Calu3 (cell line): ENCODE measurements at regions not wholly inside any gene's neighbourhood (a gene's known extent, or its start where the extent isn't known, plus 50 kb on each side); places are given as distances from the start of the nearest gene placed in this dataset.

Experiments used
- BruUV-seq: library from RNA; stranded (reverse); fragments of 400-500 nt; replicated peaks from 2 replicates; lab custom pipeline; 2021; lab: Mats Ljungman, UMichigan
- CTCF ChIA-PET: fragments of 300-600 bp; sonication (Branson Sonifier 250); formaldehyde crosslinking; loops from one replicate; lab custom pipeline; 2022; ENCODE audit warnings: antibody characterized with exemption; lab: Charles Lee
- DNase-seq: peaks from one replicate; pipeline ENCODE4 v3.0.0; 2022
- H3K27ac Mint-ChIP-seq: one replicate; pipeline ENCODE4 v1.8.0; 2022; ENCODE audit warnings: mixed read lengths; ENCODE audit not compliant: unreplicated experiment
- H3K27me3 Mint-ChIP-seq: one replicate; pipeline ENCODE4 v1.8.0; 2022; ENCODE audit warnings: mixed read lengths; ENCODE audit not compliant: unreplicated experiment
- H3K36me3 Mint-ChIP-seq: one replicate; pipeline ENCODE4 v1.8.0; 2022; ENCODE audit warnings: mild to moderate bottlenecking, moderate library complexity, mixed read lengths; ENCODE audit not compliant: insufficient read depth, unreplicated experiment
- H3K4me1 Mint-ChIP-seq: one replicate; pipeline ENCODE4 v1.8.0; 2022; ENCODE audit warnings: mild to moderate bottlenecking, low read depth, mixed read lengths; ENCODE audit not compliant: unreplicated experiment
- H3K4me3 Mint-ChIP-seq: one replicate; pipeline ENCODE4 v1.8.0; 2022; ENCODE audit warnings: mild to moderate bottlenecking, low read depth, moderate library complexity, mixed read lengths; ENCODE audit not compliant: unreplicated experiment
- H3K9me3 Mint-ChIP-seq: one replicate; pipeline ENCODE4 v1.8.0; 2022; ENCODE audit warnings: low read depth, mixed read lengths; ENCODE audit not compliant: unreplicated experiment
- CTCF ChIP-seq: fragments of 200-600 bp; IDR thresholded peaks from one replicate; pipeline ENCODE4 v1.8.0; 2022; ENCODE audit warnings: antibody characterized with exemption; ENCODE audit not compliant: unreplicated experiment
- intact Hi-C: fragments of 100-400 bp; cut with micrococcal nuclease; formaldehyde crosslinking; loops from one replicate; pipeline ENCODE4 v1.10.0; 2022; ENCODE audit not compliant: unreplicated experiment

- no peaks in the 10 kb centered on the region for H3K27me3 Mint-ChIP-seq
- H3K27ac Mint-ChIP-seq: no peak overlapping the region
- CTCF ChIA-PET: no interaction called here
- H3K4me1 Mint-ChIP-seq: peaks cover 10% of the 10 kb centered on the region
- no peak for TF ChIP-seq CTCF
- intact Hi-C loops: loop anchor here (10.0 kb wide), 1 partner anchor 211 kb away; no protein-coding TSS in a partner anchor
- no peaks in the 10 kb centered on the region for H3K9me3 Mint-ChIP-seq
- DNase-seq: no peak
- H3K36me3 Mint-ChIP-seq: peaks cover 6% of the 10 kb centered on the region
- no TSS peak for BruUV-seq
- no peak overlapping the region for H3K4me3 Mint-ChIP-seq
Measured at GRCh38 chrX:2596045-2596444, 95.0 kb upstream of the CD99 start.

- no peak overlapping the region for H3K4me3 Mint-ChIP-seq
- intact Hi-C loops: loop anchor here (10.0 kb wide), 1 partner anchor 210 kb away; no protein-coding TSS in a partner anchor
- BruUV-seq: no TSS peak
- H3K4me1 Mint-ChIP-seq: peaks cover 10% of the 10 kb centered on the region
- no peak overlapping the region for H3K27ac Mint-ChIP-seq
- CTCF ChIA-PET: no interaction called here
- peaks cover 6% of the 10 kb centered on the region for H3K36me3 Mint-ChIP-seq
- TF ChIP-seq CTCF: no peak
- H3K27me3 Mint-ChIP-seq: no peaks in the 10 kb centered on the region
- DNase-seq: no peak
- H3K9me3 Mint-ChIP-seq: no peaks in the 10 kb centered on the region
Measured at GRCh38 chrX:2595258-2595657, 94.5 kb upstream of the DHRSX start.

GRCh38 chrX:2594491-2594890 is 93.7 kb upstream of the DHRSX start:
- no peak for TF ChIP-seq CTCF
- Mint-ChIP-seq H3K4me1 (peaks cover 10% of the 10 kb centered on the region), H3K27ac (no peak overlapping the region), H3K36me3 (peaks cover 6% of the 10 kb centered on the region), H3K4me3 (no peak overlapping the region), H3K27me3 (no peaks in the 10 kb centered on the region), H3K9me3 (no peaks in the 10 kb centered on the region)
- intact Hi-C loops: loop anchor here (5.0 to 10.0 kb wide), 3 partner anchors 210 to 947 kb away; no protein-coding TSS in a partner anchor
- CTCF ChIA-PET: no interaction called here
- DNase-seq: no peak
- no TSS peak for BruUV-seq

DNA sequence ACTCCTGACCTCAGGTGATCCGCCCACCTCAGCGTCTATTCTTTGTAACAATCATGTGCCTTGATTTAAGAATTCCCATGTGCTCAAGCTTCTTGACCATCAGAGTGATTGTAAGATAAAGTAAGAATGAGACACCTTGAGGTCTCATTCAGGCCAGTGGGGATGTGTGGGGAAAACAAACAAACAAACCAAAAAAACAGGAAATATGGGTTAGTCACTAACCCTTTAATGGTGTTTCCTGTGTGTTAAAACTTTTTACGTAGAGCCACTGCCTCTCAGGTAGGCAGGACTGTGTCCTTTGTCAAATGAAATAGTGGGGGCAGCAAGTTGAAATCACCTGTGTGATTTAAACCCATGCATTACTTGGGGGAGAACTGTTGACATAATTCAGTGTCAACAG is 91.5 kb upstream of the DHRSX start:
- BruUV-seq: no TSS peak
- peaks cover 6% of the 10 kb centered on the region for H3K36me3 Mint-ChIP-seq
- H3K4me1 Mint-ChIP-seq: peaks cover 10% of the 10 kb centered on the region
- TF ChIP-seq CTCF: no peak
- CTCF ChIA-PET: no interaction called here
- DNase-seq: no peak
- H3K9me3 Mint-ChIP-seq: no peaks in the 10 kb centered on the region
- intact Hi-C loops: loop anchor here (5.0 to 10.0 kb wide), 3 partner anchors 207 to 945 kb away; no protein-coding TSS in a partner anchor
- H3K27me3 Mint-ChIP-seq: no peaks in the 10 kb centered on the region
- peak overlapping the region; percentile 54 for H3K27ac Mint-ChIP-seq
- no peak overlapping the region for H3K4me3 Mint-ChIP-seq
